ENCODE measurements at regions not wholly inside any gene's neighbourhood (a gene's known extent, or its start where the extent isn't known, plus 50 kb on each side); places are given as distances from the start of the nearest gene placed in this dataset.
"Not testable (repeated sequence)": the region's sequence is repeated elsewhere in the genome, so short reads cannot be mapped to it uniquely, and the experiment has no call there.

DNA sequence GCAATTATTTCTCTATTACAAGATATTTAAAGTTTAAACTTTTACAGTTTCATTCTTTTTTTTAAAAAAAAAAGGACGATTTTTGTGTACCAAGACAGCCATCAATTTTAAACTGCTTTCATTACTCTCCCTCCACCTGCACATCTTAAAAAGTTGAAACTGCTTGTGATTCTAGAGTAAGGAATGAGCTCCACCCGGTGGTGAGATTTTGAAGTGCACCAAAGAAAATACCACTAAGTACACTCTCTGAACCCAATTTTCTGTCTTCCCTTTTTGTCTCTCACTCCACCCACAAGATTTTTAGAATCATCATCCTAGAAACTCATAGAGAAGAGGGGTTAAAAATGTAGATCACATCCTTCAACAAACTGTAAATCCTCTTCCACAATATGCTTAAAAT is 91.3 kb upstream of the WDR44 start:
- Mint-ChIP-seq H3K36me3 (ENCODE audit: low read depth) (no peaks in the 10 kb centered on the region), H3K27me3 (peaks cover 2% of the 10 kb centered on the region), H3K9me3 (no peaks in the 10 kb centered on the region), H3K27ac (no peak overlapping the region), H3K4me1 (no peaks in the 10 kb centered on the region), H3K4me3 (no peak overlapping the region)
- DNase-seq, result peak; percentile 78
- intact Hi-C loops (cut with micrococcal nuclease), result no loop called here

DNA sequence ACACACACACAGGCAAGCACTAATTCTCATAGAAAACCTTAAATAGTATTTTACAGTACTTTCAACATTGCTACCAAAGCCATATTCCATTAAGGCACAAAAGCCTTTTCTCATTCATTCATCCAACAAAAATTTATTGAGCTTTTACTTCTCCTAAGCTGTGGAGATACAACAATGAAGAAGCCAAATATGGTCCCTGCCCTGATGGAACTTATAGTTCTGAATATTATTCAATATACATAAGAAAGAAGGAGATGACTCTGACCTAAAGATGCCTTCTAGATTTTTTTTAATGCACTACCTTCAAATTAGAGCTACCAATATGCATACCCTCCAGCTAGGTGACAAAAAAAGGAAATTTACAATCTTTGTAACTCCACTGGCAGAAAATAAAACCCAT is 90.0 kb upstream of the WDR44 start:
- intact Hi-C loops (cut with micrococcal nuclease), result no loop called here
- no peaks in the 10 kb centered on the region for H3K36me3 Mint-ChIP-seq (ENCODE audit: low read depth)
- no peak overlapping the region for H3K4me3 Mint-ChIP-seq
- no peaks in the 10 kb centered on the region for H3K9me3 Mint-ChIP-seq
- H3K4me1 Mint-ChIP-seq, result no peaks in the 10 kb centered on the region
- H3K27ac Mint-ChIP-seq, result no peak overlapping the region
- H3K27me3 Mint-ChIP-seq, result peaks cover 2% of the 10 kb centered on the region
- DNase-seq, result no peak

DNA sequence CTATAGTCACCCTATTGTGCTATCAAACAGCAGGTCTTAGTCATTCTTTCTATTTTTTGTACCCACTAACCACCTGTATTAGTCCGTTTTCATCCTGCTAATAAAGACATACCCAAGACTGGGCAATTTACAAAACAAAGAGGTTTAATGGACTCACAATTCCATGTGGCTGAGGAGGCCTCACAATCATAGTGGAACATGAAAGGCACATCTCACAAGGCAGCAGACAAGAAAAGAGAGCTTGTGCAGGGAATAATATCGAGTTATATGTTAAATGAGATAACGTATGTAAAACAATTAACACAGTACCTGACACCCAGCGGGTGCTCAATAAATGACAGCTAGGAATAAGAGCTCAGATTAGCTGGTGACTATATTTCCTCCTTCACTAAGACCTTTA is 88.1 kb upstream of the WDR44 start:
- no peaks in the 10 kb centered on the region for H3K9me3 Mint-ChIP-seq
- peaks cover 2% of the 10 kb centered on the region for H3K27me3 Mint-ChIP-seq
- no peak for DNase-seq
- no peaks in the 10 kb centered on the region for H3K4me1 Mint-ChIP-seq
- no peak overlapping the region for H3K4me3 Mint-ChIP-seq
- no peak overlapping the region for H3K27ac Mint-ChIP-seq
- intact Hi-C loops (cut with micrococcal nuclease), result no loop called here
- H3K36me3 Mint-ChIP-seq (ENCODE audit: low read depth), result no peaks in the 10 kb centered on the region

DNA sequence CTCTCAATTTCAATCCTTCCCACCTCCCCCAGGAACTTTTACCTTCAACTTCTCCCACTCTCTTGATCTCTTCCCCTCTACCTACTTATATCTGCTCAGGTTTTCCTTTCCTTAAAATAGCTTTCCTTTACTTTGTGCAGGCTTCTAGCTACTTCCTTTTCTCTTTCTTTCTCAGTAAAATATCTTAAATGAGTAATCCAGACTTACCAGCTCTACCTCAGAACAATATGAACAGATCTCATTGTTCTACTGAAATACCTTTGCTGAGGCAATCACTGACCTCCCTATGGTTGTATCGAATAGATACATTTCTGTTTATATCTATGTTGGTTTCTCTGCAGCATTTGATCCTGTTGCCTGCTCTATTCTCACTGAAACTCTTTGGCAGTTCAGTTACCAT is 86.7 kb upstream of the WDR44 start:
- H3K4me3 Mint-ChIP-seq, result no peak overlapping the region
- H3K27me3 Mint-ChIP-seq, result peaks cover 2% of the 10 kb centered on the region
- no peaks in the 10 kb centered on the region for H3K36me3 Mint-ChIP-seq (ENCODE audit: low read depth)
- H3K9me3 Mint-ChIP-seq, result no peaks in the 10 kb centered on the region
- DNase-seq, result no peak
- H3K27ac Mint-ChIP-seq, result no peak overlapping the region
- no peaks in the 10 kb centered on the region for H3K4me1 Mint-ChIP-seq
- intact Hi-C loops (cut with micrococcal nuclease), result no loop called here

GRCh38 chrX:118261151-118261550 is 84.8 kb upstream of the WDR44 start:
- H3K36me3 Mint-ChIP-seq (ENCODE audit: low read depth), result no peaks in the 10 kb centered on the region
- peaks cover 4% of the 10 kb centered on the region for H3K27me3 Mint-ChIP-seq
- H3K27ac Mint-ChIP-seq, result no peak overlapping the region
- H3K4me1 Mint-ChIP-seq, result no peaks in the 10 kb centered on the region
- H3K9me3 Mint-ChIP-seq, result no peaks in the 10 kb centered on the region
- DNase-seq, result no peak
- intact Hi-C loops (cut with micrococcal nuclease), result no loop called here
- no peak overlapping the region for H3K4me3 Mint-ChIP-seq

DNA sequence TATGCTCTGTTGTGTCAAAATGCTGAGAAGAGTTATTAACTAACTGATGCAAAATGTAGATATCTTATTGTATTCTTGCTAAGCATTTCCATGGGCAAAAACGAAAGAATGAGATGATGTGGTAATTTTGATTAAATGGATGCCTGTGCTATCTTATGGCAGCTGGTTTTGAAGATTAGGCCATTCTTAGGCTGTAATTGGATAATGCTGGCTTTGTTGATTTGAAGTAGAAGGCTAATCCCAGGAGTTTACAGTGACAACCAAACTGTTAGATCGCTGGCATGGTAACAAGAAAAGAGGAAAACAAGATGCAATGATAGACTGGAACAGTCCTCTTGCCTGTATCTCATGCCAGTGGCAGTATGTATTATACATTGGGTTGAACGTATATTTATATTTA is 74.1 kb upstream of the WDR44 start:
- intact Hi-C loops (cut with micrococcal nuclease), result no loop called here
- H3K27ac Mint-ChIP-seq, result no peak overlapping the region
- no peaks in the 10 kb centered on the region for H3K4me1 Mint-ChIP-seq
- H3K9me3 Mint-ChIP-seq, result no peaks in the 10 kb centered on the region
- no peak overlapping the region for H3K4me3 Mint-ChIP-seq
- DNase-seq, result no peak
- H3K36me3 Mint-ChIP-seq (ENCODE audit: low read depth), result no peaks in the 10 kb centered on the region
- H3K27me3 Mint-ChIP-seq, result peaks cover 2% of the 10 kb centered on the region

GRCh38 chrX:118272242-118272641 is 73.7 kb upstream of the WDR44 start:
- intact Hi-C loops (cut with micrococcal nuclease), result no loop called here
- Mint-ChIP-seq H3K4me3 (no peak overlapping the region), H3K36me3 (ENCODE audit: low read depth) (no peaks in the 10 kb centered on the region), H3K4me1 (no peaks in the 10 kb centered on the region), H3K9me3 (no peaks in the 10 kb centered on the region), H3K27ac (no peak overlapping the region), H3K27me3 (no peaks in the 10 kb centered on the region)
- no peak for DNase-seq

GRCh38 chrX:118286066-118286762 is 59.7 kb upstream of the WDR44 start:
- intact Hi-C loops (cut with micrococcal nuclease), result no loop called here
- Mint-ChIP-seq H3K9me3 (no peaks in the 10 kb centered on the region), H3K27me3 (peaks cover 4% of the 10 kb centered on the region), H3K4me3 (no peak overlapping the region), H3K27ac (no peak overlapping the region), H3K36me3 (ENCODE audit: low read depth) (no peaks in the 10 kb centered on the region), H3K4me1 (no peaks in the 10 kb centered on the region)
- no peak for DNase-seq

- DNase-seq; H3K4me3 Mint-ChIP-seq; H3K27me3 Mint-ChIP-seq; H3K4me1 Mint-ChIP-seq; intact Hi-C loops (cut with micrococcal nuclease); H3K27ac Mint-ChIP-seq; H3K36me3 Mint-ChIP-seq (ENCODE audit: low read depth); H3K9me3 Mint-ChIP-seq: not testable (repeated sequence)
Measured at GRCh38 chrX:118295818-118296217, 50.1 kb upstream of the WDR44 start.
